OCI-LY3 (cell line): ENCODE measurements at regions not wholly inside any gene's neighbourhood (a gene's known extent, or its start where the extent isn't known, plus 50 kb on each side); places are given as distances from the start of the nearest gene placed in this dataset.
"Not testable (repeated sequence)": the region's sequence is repeated elsewhere in the genome, so short reads cannot be mapped to it uniquely, and the experiment has no call there.

ENCODE experiments used
- EZH2phosphoT487 ChIP-seq: fragments of 200-600 bp; shearing (Covaris generic); IDR thresholded peaks from 2 replicates; pipeline ENCODE4 v1.6.1; 2018; ENCODE audit warnings: antibody characterized with exemption, mixed run types, low read depth
- TF ChIP-seq, protein P1 (sequence below): fragments of 200-600, 300-600 bp; sonication (generic); IDR thresholded peaks from 2 replicates; pipeline ENCODE4 v1.5.1; 2014; ENCODE audit warnings: antibody characterized with exemption, low read length, low read depth

DNA sequence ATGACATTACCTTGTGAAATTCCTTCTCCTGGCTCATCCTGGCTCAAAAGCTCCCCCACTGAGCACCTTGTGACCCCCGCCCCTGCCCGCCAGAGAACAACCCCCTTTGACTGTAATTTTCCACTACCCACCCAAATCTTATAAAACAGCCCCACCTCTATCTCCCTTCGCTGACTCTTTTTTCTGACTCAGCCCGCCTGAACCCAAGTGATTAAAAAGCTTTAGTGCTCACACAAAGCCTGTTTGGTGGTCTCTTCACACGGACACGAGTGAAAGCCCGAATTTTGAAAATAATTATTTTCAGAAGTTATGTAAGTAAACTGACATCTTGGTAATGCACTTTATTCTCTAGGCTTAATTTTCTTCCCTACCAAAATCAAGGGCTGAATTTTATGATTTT, 1305.9 kb upstream of the NRXN1 start:
- TF ChIP-seq, protein P1, sequence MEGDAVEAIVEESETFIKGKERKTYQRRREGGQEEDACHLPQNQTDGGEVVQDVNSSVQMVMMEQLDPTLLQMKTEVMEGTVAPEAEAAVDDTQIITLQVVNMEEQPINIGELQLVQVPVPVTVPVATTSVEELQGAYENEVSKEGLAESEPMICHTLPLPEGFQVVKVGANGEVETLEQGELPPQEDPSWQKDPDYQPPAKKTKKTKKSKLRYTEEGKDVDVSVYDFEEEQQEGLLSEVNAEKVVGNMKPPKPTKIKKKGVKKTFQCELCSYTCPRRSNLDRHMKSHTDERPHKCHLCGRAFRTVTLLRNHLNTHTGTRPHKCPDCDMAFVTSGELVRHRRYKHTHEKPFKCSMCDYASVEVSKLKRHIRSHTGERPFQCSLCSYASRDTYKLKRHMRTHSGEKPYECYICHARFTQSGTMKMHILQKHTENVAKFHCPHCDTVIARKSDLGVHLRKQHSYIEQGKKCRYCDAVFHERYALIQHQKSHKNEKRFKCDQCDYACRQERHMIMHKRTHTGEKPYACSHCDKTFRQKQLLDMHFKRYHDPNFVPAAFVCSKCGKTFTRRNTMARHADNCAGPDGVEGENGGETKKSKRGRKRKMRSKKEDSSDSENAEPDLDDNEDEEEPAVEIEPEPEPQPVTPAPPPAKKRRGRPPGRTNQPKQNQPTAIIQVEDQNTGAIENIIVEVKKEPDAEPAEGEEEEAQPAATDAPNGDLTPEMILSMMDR = not testable (repeated sequence)
- TF ChIP-seq EZH2phosphoT487 = not testable (repeated sequence)
